Gastroesophageal sphincter (tissue), 3 donors: ENCODE measurements at regions not wholly inside any gene's neighbourhood (a gene's known extent, or its start where the extent isn't known, plus 50 kb on each side); places are given as distances from the start of the nearest gene placed in this dataset.

Experiments used
- CTCF ChIP-seq, 4 experiments: fragments of 200-600 bp in 2 of 4; fragments of 450-650 bp in 2 of 4; sonication (generic) in 1 of 4; IDR thresholded peaks; one replicate each; pipeline ENCODE4 v1.5.1; 2017 to 2019; ENCODE audit warnings: antibody characterized with exemption in 4 of 4, mild to moderate bottlenecking in 2 of 4, moderate library complexity in 2 of 4
- EP300 ChIP-seq: sonication (generic); formaldehyde crosslinking; IDR thresholded peaks from one replicate; pipeline ENCODE4 v1.6.1; 2017; ENCODE audit warnings: antibody characterized with exemption, mild to moderate bottlenecking
- POLR2AphosphoS5 ChIP-seq: sonication (generic); formaldehyde crosslinking; IDR thresholded peaks from one replicate; pipeline ENCODE4 v1.6.1; 2017; ENCODE audit warnings: antibody characterized with exemption

- TF ChIP-seq EP300 (no peak), POLR2AphosphoS5 (no peak), CTCF (IDR thresholded peaks at IDR 0.05) (no peak)
Measured at GRCh38 chr17:63240106-63240505, 206.0 kb downstream of the CYB561 start.
